ENCODE measurements at regions not wholly inside any gene's neighbourhood (a gene's known extent, or its start where the extent isn't known, plus 50 kb on each side); places are given as distances from the start of the nearest gene placed in this dataset.
"Not testable (repeated sequence)": the region's sequence is repeated elsewhere in the genome, so short reads cannot be mapped to it uniquely, and the experiment has no call there.

DNA sequence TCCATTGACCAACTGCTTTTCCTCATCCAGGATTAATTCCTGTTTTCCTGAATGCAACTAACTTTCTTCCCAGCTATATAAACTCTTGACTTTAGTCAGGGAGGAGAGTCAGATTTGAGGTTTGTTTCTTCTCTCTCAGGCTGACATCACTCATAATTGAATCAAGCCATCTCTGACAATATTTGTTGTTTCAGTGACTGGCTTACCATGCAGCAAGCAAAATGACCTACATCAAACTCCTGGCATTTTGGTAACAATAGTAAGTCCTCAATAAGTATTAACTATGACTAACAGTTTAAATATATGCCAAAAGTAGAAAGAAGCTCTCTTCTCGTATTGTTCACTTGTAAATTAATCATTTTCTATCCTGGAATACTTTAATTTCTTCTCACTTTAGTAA is 625.7 kb upstream of the KCND2 start:
- DNase-seq: no peak

DNA sequence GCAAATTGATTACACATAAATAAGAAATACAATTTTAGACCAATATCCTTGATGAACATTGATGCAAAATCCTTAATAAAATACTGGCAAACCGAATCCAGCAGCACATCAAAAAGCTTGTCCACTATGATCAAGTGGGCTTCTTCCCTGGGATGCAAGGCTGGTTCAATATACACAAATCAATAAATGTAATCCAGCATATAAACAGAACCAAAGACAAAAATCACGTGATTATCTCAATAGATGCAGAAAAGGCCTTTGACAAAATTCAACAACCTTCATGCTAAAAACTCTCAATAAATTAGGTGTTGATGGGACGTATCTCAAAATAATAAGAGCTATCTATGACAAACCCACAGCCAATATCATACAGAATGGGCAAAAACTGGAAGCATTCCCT is 624.2 kb upstream of the KCND2 start:
- DNase-seq: not testable (repeated sequence)

DNA sequence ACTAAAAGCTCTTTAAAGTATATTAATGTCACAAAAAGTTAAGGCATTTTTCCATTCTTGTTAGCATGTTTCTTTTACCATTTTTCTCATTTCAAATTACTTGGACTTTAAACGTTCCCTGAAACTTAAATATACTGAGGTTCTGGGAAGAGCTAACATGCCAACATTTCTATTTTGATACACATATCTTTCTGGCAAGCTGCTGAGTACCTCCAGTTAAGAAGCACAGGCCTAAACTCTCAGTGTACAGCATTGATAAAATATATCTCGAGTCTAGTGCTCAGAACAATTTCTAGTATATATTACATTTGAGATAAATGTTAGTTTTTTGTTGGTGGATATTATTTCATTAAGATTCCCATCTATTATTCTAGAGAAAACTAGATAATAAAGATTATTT is 612.9 kb upstream of the KCND2 start:
- DNase-seq: no peak

DNA sequence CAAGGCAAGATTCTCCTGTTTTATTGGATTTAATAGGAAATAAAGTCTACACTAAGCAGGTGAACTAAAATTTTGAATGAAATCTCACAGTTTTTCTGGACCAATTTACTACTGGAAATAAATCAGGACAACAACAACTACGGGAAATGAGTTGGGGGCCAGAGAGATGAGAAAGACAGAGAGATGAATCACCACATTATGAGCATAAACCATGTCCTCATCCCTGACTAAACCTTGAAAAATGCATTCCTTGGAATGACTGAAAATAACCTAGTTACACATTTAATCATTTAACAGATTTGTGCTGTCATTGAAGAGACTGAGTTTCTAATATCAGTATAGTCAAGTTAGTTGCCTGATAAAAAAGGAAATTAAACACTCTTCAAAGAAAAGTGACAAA is 608.4 kb upstream of the KCND2 start:
- no peak for DNase-seq

DNA sequence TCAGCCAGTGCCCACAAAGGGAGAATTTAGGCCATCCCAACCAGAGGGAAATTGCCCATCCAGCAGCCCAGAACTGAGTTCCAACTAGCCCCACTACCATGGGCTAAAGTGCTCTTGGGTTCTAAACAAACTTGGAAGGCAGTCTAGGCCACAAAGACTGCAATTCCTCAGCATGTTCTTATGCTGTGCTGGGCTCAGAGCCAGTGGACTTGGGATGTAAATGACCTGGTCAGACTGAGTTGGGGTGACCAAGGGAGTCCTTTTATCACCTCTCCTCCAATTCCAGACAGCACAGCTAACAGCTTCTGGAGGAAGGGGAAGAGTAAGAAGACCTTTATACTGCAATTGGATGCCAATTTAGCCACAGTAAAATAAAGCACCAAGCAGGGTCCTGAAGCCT is 607.2 kb upstream of the KCND2 start:
- no peak for DNase-seq

DNA sequence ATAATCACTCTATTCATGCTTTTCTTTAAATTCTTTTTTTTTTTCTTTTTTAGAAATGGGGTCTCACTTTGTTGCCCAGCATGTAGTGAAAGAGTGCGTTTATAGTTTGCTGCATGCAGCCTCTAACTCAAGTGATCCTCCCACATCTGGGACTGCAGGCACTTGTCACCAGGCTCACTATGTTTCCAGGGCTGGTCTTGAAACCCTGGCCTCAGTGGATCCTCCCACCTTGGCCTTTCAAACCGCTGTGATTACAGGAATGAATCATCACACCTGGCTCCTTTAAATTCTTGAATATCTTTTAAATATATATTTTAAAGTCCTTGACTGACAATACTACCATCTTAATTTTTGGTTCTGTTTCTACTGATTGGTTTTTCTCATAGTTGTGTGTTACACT is 591.6 kb upstream of the KCND2 start:
- no peak for DNase-seq

DNA sequence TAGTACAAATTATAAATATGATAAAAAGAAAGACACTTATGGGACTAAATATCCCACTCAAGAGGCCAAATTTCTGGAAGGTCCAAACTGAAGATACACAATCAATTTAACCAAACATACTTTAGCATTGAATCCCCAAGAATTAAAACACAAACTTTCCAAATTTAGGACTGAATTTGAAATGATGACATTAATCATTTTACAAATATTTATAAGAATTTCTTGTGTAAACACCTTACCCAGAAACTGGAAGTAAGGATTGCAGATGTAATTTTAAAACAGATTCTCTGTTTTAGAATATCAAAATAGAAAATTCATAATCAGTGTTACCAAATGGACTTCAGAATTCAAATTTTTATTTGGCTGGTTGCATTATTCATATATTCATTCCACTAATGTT is 588.2 kb upstream of the KCND2 start:
- no peak for DNase-seq

DNA sequence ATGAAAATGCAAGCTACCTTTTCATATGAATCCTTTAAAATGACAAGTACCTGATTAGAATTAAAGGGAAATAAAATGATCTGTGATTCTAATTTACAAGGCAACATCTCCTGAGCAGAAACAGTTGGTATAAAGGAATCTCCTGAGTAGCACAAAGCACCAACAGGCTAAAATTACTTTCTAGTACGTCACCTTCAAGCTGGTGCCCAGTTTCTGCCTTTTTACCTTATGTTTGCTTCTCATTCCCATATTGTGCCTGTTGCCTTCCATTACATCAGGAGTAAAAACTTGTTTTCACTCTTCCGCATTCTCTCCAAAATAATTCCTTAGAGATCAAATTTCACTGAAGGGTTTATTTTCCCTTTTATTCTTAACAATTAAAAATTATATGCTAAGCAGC is 587.1 kb upstream of the KCND2 start:
- DNase-seq: no peak

DNA sequence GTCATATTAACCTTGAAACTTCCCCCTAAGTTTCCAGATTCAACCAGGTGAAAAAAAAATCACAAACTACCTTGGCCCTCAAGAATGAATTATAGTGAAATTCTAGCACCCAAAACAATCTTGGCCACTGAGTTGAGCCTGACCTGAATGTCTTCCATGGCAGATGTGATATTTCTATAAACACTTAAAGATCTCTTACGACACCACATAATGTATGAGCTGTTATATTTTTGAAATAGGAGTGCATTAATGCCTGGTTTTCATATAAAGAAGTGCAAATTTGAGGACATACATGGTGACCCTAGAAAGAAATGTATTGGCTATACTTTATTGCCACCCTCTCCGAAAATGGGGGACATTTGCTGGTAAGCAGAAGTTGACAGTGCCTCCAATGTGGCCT is 584.1 kb upstream of the KCND2 start:
- DNase-seq: no peak

DNA sequence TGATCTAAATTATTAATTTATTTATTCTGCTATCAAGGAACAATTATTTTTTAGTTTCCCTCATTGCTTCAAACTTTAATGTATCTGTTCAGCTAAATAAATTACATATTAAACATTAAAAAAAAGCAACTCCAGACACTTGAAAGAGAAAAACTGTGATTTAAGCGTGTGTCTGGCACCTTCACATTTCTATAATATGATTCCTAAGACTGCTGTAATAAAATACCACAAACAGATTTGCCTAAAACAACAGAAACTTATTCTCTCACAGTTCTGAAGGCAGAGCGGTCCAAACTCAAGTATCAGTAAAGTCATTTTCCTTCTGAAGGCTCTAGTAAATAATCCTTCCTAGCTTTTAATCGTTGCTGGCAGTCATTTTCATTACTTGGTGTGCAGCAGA is 580.4 kb upstream of the KCND2 start:
- DNase-seq: no peak

DNA sequence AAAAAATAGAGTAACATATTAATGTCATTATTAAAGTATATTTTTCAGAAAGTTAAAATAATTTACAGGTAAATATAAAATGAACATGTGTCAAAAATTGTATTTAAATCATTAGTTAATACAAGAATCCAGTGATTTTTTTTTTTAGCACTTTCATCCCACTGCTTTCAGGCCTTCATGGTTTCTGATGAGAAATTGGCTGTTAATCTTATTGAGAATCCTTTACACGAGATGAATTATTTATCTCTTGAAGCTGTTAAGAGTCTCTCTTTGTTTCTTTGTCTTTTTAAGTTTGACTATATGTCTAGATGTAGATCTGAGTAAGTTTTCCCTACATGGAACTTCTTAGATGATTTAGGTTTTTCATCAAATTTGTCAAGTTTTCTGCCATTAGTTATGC is 578.5 kb upstream of the KCND2 start:
- no peak for DNase-seq

DNA sequence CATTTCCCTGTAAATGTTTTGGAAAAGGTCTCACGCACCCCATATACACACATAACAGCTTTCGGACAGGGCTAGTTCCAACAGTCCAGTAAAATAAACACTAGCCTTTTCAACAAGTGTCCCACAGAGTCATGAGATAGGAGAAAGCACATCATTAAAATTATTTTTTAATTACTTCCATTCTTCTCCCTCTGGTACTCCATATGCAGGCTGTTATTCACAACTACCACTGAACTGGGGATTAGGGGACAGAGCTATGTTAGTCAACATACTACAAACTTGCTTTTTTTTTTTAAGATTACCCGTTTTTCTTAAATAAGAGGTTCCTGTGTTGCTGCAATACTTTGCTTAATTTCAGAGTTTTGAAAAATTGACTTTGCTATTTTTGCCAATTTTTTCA is 576.6 kb upstream of the KCND2 start:
- DNase-seq: no peak

DNA sequence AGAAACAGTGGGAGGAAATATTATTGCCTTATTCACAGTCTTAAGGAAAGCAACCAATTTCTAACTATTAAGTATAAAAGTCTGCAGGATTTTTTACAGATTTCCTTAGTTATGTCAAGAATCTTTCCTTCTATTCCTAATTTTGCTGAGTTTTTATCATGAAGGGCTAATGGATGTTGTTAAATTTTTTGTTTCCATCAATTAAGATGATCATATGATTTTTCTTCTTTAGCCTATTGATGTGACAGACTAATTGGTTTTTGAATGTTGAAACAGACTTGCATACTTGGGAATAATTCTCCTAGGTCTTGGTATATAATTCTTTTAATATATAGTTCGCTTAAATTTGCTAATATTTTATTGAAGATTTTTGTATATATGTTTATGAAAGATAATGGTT is 569.1 kb upstream of the KCND2 start:
- no peak for DNase-seq

DNA sequence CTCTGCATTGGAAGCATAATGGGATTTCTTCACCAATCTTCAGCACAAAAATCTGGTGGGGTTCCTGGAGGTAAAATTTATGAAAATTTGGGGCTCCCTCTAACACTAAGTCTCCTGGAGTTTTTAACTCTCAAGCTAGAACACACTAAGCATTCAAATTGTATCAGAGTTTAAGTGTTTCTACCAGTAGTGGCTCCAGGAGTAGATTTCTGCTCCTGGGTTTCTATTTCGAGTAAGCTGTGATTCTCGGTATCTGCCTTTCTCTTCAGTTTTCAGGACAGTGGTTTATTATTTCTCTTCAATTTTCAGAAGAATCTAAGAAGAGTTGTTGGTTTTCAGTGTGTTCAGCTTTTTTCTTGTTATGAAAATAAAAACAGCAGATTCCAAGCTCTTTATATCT is 566.4 kb upstream of the KCND2 start:
- DNase-seq: no peak

DNA sequence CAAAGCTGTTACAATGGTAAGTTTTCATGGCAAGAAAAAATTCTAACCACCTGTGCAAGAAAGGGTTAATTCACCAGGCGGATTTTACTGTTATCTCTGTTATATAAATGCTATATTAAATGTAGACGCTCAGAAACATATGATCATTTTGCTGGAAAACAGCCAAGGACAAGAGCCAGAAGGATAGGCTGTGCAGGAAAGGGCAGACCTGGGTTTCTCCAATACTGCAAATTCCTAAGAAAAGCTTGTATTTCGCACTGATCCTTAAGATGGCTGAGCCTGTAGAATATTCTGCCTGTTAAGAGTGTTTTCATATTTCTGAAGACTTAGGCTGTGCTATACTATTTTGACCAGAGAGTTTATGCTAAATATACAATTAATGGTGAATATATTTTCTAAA is 564.1 kb upstream of the KCND2 start:
- no peak for DNase-seq

DNA sequence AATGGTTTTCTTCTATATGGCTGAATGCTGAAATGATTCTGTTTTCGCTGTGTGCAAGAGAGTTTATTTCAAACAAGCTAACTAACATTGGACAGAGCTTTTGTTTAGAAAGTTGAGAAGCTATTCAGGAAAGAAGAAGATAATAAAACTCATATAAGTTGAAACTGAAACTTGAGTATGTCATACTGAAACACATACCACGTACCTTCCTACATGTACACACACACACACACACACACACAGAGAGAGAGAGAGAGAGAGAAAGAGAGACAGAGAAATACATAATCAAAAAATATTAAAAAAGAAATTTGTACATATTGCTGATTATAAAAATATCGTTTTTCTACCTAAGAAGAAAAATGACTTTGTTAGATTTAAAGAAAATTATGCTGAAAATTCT is 561.9 kb upstream of the KCND2 start:
- no peak for DNase-seq

DNA sequence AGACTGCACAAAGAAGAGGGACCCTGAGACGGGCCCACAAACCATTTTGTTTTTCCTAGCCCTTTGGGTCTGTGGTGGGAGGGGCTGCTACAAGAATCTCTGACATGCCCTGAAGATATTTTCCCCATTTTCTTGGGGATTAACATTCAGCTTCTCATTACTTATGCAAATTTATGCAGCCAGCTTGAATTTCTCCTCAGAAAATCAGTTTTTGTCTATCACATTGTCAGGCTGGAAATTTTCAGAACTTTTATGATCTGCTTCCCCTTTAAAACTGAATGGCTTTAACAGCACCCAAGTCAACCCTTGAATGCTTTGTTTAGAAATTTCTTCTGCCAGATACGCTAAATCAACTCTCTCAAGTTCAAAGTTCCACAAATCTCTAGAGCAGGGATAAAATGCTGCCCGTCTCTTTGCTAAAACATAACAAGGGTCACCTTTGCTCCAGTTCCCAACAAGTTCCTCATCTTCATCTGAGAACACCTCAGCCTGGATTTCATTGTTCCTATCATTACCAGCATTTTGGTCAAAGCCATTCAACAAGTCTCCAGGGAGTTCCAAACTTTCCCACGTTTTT is 560.0 kb upstream of the KCND2 start:
- DNase-seq: no peak

DNA sequence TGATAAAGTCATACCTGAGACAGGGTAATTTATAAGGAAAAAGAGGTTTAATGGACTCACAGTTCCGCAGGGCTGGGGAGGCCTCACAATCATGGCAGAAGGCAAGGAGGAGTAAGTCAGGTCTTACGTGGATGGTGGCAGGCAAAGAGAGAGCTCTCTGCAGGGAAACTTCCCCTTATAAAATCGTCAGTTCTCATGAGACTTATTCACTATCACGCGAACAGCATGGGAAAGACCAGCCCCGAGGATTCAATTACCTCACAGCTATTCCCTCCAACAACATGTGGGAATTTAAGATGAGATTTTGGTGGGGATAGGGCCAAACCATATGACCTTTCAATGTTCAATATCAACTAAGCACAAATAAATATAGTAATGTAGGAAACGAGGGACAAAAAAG is 559.4 kb upstream of the KCND2 start:
- no peak for DNase-seq

DNA sequence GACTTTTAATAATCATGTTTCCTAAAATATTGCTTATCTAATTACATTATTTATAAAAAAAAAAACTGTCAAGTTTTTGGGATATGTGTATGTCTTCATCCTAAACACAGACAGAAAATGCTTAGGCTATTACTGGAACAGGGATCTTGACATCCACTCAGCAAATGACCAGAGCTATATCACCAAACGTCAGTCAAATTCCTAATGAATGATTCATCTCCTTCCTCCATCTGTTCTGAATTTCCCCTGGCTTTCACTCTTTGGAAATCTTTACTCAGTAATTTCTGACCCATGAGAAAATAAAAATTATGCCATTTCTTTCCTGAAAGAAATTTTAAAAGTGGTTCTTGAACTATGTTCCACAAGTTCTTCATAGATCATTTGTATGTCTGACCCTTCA is 552.4 kb upstream of the KCND2 start:
- DNase-seq: no peak

DNA sequence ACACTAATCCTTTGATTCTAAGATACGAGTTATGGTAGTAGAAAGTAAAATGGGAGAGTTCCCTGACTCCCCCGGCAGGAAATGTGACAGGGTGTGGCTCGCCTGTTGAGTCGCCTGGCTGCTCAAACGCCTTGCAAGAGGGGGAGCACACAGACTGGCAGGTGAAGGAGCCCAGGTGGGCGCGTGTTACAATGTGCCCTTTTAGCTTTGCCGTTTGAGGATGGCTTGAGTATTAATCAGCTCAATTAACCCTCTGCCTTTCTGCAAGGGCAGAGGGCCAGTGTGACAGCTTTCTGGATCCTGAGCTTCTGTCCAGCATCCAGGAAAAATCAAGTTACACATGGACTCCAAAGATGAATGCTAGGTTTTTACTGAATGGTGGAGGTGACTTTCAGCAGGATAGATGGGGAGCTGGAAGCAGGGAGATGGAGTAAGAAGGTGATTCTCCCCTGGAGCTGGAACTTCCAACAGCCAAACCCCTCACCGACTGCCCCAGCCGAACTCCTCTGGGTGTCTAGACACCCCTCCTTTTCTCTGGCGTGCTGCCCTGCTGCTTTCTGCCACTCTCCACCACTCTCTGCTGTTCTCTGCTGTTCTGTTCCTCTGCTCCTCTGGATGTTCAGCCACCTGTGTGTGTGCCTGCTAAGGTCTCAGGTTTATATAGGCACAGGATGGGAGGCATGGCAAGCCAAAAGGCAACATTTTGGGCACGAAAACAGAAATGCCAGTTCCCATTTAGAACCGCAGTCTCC is 548.8 kb upstream of the KCND2 start:
- no peak for DNase-seq

DNA sequence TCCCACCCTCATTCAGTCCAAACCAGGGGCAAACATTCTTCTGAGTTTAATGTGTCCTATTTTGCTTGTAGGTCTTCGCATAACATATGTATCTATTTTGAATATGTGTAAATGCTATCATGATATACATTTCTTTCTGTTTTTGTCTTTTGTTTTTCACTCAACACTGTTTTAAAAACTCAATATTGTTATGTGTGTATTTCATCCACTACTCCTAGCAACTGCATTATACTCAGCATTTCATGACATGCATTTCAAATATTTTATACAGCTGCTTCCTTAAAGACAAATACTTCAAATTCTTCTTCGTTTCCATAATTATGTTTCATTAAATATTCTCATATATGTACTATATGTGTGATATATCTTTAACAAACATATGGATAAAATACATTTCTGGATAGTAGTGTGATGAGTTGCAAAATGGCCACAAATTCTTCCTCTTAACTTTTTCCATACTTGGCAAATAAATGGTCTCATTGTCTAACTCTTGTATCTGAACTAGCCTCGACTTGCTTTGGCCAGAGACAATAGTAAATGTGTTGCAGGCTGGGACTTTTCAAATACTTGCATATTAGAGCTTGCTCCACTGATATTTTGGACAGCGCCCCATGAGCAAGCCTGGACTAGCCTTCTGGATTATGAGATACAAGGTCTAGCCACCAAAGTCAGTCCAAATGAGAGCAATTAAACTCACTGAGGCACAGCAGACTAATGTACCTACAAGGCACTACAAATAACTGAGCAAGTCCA is 539.7 kb upstream of the KCND2 start:
- no peak for DNase-seq

DNA sequence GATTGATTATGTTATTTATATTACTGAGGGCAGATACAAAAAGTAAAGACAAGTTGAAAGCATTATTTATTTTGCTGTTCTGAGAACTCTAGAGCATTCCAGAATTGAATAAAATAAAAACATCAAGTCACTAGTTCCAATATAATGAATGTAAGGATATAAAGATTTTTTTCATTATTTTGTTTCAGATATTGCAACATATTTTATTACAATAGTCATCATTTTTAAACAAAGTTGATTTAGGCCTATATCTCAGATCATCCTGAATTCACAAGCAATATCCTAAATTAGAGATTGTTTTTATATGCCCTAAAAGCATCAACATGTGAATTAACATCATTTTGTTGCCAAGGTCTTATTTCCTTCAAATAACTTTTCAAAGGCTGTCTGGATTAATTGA is 535.6 kb upstream of the KCND2 start:
- DNase-seq: no peak

DNA sequence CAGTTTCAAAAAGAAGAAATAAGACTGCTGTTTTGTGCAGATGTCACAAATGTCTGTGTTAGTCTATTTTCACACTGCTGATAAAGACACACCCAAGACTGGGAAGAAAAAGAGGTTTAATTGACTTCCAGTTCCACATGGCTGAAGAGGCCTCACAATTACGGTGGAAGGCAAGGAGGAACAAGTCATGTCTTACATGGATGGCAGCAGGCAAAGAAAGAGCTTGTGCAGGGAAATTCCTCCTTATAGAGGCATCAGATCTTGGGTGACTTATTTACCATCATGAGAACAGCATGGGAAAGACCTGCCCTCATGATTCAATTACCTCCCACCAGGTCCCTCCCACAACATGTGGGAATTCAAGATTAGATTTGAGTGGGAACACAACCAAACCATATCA is 527.7 kb upstream of the KCND2 start:
- DNase-seq: not testable (repeated sequence)

DNA sequence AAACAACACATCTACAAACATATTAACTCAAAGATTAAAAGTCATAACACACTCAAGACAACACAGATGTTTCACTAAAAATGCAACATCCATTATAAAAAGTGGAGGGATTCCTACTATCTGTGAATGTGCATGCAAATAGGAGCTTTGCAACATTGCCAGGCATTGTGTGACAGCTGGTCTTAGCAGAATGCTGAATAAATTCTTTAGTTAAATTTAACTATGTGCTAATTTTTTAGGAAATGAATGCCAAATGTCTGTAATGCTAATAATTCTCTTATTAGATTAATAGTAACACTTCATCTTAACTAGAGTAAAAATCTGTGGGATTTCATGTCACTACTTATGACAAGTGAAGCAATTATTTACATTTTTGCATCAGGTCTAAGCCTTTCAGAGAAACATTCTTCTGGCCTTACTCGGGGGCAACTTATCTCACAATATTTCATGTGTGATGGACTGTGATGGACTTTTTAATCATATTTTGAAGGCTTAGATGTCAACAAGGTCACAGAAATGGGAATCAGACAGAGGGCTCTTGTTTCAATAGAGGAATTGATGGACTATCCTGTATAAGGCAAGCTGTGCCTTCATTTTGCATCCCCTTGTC is 524.6 kb upstream of the KCND2 start:
- no peak for DNase-seq
